GM18502 (cell line): ENCODE measurements at regions not wholly inside any gene's neighbourhood (a gene's known extent, or its start where the extent isn't known, plus 50 kb on each side); places are given as distances from the start of the nearest gene placed in this dataset.
"Not testable (repeated sequence)": the region's sequence is repeated elsewhere in the genome, so short reads cannot be mapped to it uniquely, and the experiment has no call there.

ENCODE experiments used
- ATAC-seq: cut with Tn5 transposase; IDR thresholded peaks from one replicate; pipeline ENCODE4 v1.9.1; 2021; ENCODE audit warnings: mild to moderate bottlenecking; ENCODE audit not compliant: unreplicated experiment, poor library complexity

DNA sequence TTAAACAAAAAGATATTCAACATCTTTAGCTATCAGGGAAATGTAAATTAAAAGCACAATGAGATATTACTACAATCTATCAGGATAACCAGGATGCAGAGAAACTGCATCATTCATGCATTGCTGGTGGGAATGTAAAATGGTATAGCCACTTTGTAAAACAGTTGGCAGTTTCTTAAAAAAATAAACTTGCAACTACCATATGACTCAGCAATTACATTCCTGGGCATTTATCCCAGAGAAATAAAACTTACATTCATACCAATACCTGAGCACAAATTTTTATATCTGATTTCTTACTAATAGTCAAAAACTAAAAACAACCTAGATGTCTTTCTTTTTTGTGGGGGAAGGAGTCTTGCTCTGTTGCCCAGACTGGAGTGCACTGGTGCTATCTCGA, 190.3 kb upstream of the TAB2 start:
- ATAC-seq = no peak

GRCh38 chr6:149128489-149129145, 188.9 kb upstream of the TAB2 start:
- no peak for ATAC-seq

DNA sequence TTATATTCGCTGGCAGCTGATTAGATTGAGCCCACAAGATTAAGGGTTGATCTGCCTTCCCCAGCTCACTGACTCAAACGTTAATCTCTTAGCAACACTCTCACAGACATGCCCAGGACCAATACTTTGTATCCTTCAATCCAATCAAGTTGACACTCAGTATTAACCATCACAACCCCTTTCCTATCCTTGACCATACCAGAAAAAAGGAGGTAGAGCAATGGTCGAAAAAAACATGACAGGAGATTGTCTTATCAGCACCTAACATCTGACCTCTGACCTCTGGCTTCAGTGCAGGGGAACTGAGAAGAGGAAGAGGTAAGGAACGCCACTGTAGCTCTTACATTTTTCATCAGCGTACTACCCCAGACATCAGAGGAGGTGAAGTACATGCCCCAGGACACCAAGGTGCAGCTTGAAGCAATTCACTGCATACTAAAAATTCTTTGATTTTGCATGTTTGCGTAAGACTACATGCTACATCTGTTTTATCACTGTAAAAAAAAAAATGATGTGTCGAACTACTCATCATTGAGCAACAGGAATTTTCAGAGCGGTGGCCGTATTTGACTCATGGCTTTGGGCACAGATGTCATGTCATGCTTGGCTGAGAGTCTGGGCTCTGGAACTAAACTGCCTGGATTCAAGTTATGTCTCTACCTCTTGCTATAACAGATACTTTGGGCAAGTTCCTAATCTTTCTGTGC, 188.0 kb upstream of the TAB2 start:
- peak; percentile 84 for ATAC-seq

GRCh38 chr6:149130090-149130489, 187.4 kb upstream of the TAB2 start:
- no peak for ATAC-seq

DNA sequence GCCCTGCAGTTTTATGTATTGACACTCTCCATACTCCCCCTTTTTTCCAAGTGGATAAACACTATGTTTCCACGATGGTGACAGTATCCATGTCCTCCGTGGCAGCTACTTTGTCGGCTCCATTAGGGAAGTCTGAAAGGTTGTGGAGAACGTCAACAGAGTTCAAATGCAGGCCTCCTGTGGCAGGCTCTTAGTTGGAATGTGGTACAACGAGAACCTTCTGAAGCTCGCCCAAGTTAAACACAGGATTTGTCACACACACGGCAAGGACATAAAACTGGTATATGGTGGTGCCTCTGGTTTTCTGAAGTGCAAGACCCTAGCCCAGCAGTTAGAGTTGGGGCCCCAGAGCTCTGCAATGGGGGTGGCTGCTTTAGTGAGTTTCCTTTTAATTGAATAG, 187.0 kb upstream of the TAB2 start:
- no peak for ATAC-seq

DNA sequence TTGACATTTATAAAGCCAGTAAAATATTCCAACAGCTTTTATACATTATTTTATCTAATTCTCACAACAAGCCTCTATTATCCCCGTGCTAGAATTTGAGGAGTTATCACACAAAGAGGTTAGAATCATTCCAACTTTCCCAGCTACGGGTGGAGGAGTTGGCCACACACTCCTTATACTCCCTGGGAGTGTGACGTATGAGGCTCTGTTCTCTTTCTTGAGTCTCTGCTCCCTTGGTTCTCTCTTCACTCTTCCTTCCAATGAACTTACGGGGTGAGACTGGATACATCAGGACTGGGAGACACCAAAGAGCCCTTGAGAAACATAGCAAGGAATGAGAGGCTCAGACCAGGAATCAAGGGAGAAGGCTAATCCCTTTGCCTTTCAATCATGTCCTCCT, 185.6 kb upstream of the TAB2 start:
- no peak for ATAC-seq

DNA sequence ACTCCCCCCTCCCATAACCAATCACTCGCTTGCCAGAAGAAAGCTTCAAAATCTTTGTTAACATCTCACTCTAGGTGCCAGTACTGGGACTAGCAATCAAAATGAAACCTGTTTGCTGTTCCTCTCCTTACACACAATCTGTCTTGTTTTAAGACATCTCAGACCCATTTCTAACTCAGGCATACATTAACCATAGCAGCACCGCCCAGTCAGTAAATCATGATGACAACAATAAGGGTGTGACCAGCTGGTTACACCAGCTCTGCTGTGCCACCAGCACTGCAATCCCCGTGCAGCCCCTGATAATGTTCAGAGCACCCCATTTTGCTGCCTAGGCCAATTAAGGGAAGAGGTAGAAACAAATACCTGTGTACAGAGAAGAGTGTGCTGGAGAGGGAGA, 185.2 kb upstream of the TAB2 start:
- no peak for ATAC-seq

GRCh38 chr6:149134511-149134933, 183.0 kb upstream of the TAB2 start:
- ATAC-seq = no peak

DNA sequence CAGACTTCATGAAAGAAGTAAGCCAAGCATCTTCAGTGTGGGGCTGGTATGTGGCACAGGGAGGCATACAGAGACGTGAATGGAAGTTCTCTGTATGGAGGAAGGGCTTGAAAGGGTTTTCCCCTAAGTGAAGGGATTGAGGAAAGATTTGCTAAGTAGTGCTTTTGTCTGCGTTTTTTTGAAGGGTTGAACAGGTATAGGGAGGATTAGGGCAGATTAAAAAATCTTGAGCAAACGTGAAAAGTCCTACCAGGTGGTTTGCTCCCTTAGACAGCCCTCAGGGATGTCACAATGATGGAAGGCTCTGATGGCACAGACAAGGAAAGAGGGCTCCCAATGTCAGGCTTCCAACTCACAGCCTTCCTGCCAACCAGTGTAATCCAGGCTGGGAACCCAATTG, 181.7 kb upstream of the TAB2 start:
- ATAC-seq = no peak

DNA sequence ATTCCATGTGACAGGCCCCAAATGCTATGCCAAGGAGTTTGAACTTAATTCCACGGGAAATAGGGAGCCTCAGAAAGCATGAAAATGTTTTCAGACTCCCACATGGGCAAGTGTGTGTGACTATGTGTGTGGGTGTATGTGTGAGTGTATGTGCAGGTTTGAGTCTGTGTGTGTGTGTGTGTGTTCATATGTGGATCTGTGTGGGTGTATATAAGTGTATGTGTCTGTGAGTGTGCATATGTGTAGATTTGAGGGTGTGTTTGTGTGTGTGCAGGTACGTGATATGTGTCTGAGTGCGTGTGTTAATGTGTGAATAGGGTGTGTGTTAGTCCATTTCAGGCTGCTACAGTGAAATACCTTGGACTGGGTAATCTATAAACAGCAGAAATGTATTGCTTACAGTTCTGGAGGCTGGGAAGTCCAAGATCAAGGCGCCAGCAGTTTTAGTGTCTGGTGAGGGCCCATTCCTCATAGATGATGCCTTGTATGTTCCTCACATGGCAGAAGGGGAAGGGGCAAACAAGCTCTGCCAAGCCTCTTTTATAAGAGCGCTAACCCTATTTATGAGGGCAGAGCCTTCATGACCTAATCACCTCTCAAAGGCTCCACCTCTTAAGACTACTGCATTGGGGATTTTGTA, 181.1 kb upstream of the TAB2 start:
- no peak for ATAC-seq

DNA sequence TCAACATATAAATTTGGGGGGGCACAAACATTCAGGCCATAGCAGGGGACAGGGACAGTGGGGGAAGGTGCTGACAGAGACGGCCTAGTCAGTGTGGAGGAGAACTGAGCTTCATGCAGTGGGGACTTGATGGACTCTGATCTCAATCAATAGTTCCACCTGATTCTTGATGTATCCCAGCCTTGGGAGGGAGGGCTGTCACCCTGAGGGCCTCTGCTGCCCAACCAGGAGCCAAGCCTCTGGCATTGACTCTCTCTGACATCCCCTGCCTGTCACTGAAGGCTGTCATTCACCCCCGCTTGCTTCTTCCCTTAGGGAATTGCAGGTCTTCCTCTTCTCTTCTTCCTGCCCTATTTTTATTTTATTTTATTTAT, 180.6 kb upstream of the TAB2 start:
- ATAC-seq = no peak

DNA sequence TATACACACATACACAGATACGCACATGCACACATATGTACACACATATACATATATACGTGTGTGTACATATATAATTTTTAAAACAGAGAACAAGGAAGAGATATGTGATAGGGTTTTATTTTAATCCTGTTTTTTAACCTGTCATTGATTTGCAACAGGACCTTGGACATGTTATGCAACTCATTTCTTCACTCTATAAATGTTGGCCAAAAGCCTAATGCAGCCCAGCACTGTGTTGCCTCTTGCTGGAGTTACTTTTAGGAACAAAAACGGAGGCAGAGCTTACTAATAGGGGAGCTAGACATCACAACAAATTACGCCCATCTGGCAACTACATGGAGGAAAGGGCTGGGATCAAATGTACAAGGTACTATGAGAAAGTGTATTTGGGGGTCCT, 179.9 kb upstream of the TAB2 start:
- no peak for ATAC-seq

GRCh38 chr6:149138089-149138488, 179.4 kb upstream of the TAB2 start:
- ATAC-seq = no peak

DNA sequence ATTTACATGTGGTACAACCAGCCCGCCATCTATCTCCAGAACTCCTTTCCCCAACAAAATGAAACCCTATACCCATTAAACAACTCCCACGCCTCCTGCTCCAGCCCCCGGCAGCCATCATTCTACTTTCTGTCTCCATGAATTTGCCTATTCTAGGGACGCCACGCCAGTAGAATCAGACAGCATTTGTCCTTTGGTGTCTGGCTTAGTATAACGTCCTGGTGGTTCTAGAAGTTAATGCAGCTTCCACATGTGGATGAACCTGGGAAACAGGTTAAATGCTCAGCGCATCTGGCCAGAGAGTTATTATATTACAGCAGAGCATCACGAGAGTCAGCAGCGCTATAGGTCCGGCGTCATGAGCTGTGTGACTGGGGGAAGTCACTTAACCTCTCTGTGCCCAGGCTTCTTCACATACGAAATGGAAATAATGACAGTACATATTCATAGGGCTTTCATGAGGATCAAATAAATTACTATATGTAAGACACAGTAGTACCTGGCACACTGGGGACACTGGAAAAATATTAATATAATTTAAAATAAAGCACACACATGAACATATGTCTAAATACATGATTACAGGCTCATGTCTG, 178.7 kb upstream of the TAB2 start:
- ATAC-seq = no peak

DNA sequence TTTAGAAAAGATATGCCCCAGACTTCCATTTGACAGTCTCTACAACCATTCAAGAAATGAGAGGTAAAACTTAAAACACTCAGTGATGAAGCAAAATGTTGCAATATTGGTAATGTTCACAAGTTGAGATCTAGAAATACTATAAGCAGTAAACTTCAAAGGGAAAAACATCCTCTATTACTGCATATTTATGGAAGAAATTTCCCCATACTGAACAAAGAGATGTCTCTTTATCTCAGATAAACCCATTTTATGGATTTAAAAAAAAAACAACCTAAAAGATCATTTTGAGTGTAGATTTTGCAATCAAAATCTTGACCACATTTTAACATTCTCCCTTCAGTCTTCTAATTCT, 177.8 kb upstream of the TAB2 start:
- no peak for ATAC-seq

DNA sequence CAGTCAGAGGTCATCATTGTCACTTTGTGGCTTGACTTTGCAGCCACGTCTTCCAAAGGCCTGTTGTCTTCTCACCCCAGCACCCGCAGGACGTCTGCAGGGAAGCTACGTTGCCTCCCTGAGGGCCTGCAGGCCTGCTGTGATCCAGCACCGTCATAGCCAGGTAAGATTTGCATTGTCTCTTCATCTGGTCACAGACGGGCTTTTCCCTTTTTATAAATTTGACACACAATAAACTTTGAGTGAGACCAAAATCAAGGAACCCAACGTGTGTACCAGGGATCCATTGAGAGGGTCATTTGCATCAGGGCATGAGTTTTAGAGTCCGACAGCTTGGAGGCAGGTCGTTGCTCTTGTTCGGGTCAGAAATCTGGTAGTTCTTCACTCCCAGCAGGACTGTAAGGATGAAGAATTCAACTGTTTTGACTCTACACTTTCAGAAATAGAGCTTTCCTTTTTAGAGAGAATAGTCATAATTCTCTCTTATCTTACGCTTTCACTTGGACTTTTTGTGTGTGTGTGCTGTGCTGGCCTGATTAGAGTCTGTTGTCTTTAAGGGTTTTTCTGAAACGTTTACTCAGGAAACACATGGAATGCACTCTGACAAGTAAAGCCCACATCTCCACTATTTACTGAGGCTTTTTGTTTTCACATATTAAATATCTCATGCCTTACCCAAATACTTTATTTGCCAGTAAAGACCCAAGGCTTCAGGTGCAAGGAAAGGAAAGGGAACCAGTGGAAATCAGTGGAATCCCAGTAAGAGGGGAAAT, 177.2 kb upstream of the TAB2 start:
- ATAC-seq = peak; percentile 89

GRCh38 chr6:149140910-149141290, 176.6 kb upstream of the TAB2 start:
- peak; percentile 61 for ATAC-seq

DNA sequence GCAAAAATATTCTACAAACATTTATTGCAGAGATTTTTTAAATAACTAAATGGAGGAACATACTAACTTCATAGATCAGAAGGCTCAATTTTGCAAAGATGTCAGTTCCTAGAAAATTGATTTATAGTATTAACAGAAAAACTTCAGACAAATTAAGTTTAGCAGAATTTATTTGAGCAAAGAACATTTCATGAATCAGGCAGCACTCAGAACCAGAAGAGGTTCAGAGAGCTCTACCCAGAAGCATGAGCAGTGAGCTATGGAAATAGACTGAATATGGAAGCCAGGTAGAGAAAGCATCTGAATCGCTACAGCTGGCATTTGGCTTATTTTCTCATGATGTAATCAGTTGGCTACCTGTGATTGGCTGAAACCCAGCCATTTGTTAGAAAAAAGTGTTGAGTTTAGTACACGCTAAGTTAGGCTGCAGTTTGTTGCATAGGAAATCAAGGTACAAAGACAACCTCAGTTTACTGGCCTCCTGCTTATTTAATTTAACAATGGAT, 174.5 kb upstream of the TAB2 start:
- ATAC-seq = no peak

GRCh38 chr6:149145800-149146199, 171.7 kb upstream of the TAB2 start:
- not testable (repeated sequence) for ATAC-seq

- ATAC-seq = no peak
Measured at GRCh38 chr6:149147195-149147594, 170.3 kb upstream of the TAB2 start.
